Aorta (tissue), 5 donors: ENCODE measurements at regions not wholly inside any gene's neighbourhood (a gene's known extent, or its start where the extent isn't known, plus 50 kb on each side); places are given as distances from the start of the nearest gene placed in this dataset.

Experiments used
- ATAC-seq: fragments of 200-7000 bp; cut with Tn5 transposase; one replicate; pipeline ENCODE4 v1.9.1; 2022; ENCODE audit warnings: moderate library complexity; ENCODE audit not compliant: low FRiP score
- DNase-seq, 2 donors: peaks; one replicate each; pipeline ENCODE4 v3.0.0-alpha.2; 2020
- H3K27ac ChIP-seq, 2 donors: one replicate each; pipeline ENCODE4 v1.5.1; 2013; ENCODE audit warnings: low read length in 2 of 2, mild to moderate bottlenecking in 2 of 2, moderate library complexity in 2 of 2, control low read depth in 1 of 2, inconsistent platforms in 1 of 2, low read depth in 1 of 2
- H3K27me3 ChIP-seq, 2 donors: one replicate each; pipeline ENCODE4 v1.6.1; 2013; ENCODE audit warnings: control low read depth in 1 of 2, low read length in 1 of 2, mild to moderate bottlenecking in 1 of 2, moderate library complexity in 1 of 2; ENCODE audit not compliant: insufficient read depth in 2 of 2, control insufficient read depth in 1 of 2
- H3K36me3 ChIP-seq, 2 donors: one replicate each; pipeline ENCODE4 v1.6.1; 2013; ENCODE audit warnings: control low read depth in 1 of 2, low read length in 1 of 2, mild to moderate bottlenecking in 1 of 2; ENCODE audit not compliant: insufficient read depth in 2 of 2, control insufficient read depth in 1 of 2
- H3K4me1 ChIP-seq, 2 donors: one replicate each; pipeline ENCODE4 v1.6.1; 2013; ENCODE audit warnings: low read length in 2 of 2, control low read depth in 1 of 2, mild to moderate bottlenecking in 1 of 2, moderate library complexity in 1 of 2; ENCODE audit not compliant: insufficient read depth in 2 of 2, control insufficient read depth in 1 of 2
- H3K4me3 ChIP-seq, 2 donors: one replicate each; pipeline ENCODE4 v1.5.1; 2013; ENCODE audit warnings: low read length in 2 of 2, control low read depth in 1 of 2, mild to moderate bottlenecking in 1 of 2
- H3K9me3 ChIP-seq: one replicate; pipeline ENCODE4 v1.6.1; 2013; ENCODE audit warnings: mild to moderate bottlenecking, low read length; ENCODE audit not compliant: control insufficient read depth
- WGBS, 2 donors: extraction: QIAGEN DNeasy Blood & Tissue Kit; methylation state at CpG; one replicate each; pipeline ENCODE4 v1.1.7; 2013; 5-methylcytosine and 5-hydroxymethylcytosine counted together
- intact Hi-C, 2 donors: fragments of 100-400 bp; cut with DNase I; formaldehyde crosslinking; loops; one replicate each; pipeline versions ENCODE4 v1.14.2 to v1.15.0; 2022
- donor health status: healthy with polysubstance abuse.
- donor health status: Bipolar disorder and iron deficiency.
- donor health status: DM: no; HTN: no; CAD: no.
- donor health status: DM: no; HTN: no; CAD: no.
- donor health status: DM: yes; HTN: yes; CAD: no.

DNA sequence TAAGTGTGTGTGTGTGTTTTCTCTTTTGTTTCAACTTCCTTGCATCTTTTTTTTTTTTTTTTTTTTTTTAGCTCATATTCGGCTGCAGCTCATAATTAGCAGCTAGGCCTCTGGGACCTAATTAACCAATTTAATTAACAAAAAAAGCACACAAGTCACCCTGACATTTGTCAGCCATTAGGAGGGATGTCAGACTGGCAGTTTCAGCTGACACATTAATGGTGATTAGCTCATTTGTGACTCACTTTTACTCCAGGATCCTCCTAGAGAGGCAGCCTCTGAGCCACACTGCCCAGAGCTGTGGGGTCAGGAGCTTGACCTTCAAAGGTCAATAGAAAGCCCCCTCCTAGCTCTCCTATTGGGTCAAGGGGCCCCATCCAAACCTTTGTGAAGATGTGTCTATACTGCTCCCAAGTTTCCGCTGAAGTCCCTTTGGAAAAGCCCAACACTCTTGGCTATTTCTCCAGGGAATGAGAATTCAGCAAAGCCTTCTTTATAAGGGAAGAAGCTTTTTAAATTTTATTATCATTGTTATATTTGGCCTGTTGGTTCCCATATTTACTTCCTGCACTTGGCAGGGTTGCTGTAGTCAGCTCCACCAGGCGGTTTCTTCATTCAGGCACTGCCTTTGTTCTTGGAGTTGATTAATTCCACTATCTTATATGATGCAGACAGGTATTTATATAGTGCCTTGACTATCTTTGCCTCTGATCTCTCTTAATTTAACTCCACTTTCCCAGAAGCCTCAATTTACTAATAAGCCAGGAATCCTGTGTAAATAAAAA lies 109.5 kb upstream of the HABP2 start:
- no peaks in the 10 kb centered on the region for H3K27me3 ChIP-seq
- DNase-seq: no peak
- 75 to 81% methylated on average over 3 of the region's 3 CpGs for WGBS, 2 donors
- no peak overlapping the region for H3K4me3 ChIP-seq
- H3K4me1 ChIP-seq: no peaks in the 10 kb centered on the region
- H3K36me3 ChIP-seq: no peaks in the 10 kb centered on the region
- no peak overlapping the region for H3K27ac ChIP-seq
- intact Hi-C loops: loop anchor here in 1 of 2 donors (10.0 kb wide), 1 partner anchor 121 kb away; no protein-coding TSS in a partner anchor
- no peaks in the 10 kb centered on the region for H3K9me3 ChIP-seq
- no peak for ATAC-seq

DNA sequence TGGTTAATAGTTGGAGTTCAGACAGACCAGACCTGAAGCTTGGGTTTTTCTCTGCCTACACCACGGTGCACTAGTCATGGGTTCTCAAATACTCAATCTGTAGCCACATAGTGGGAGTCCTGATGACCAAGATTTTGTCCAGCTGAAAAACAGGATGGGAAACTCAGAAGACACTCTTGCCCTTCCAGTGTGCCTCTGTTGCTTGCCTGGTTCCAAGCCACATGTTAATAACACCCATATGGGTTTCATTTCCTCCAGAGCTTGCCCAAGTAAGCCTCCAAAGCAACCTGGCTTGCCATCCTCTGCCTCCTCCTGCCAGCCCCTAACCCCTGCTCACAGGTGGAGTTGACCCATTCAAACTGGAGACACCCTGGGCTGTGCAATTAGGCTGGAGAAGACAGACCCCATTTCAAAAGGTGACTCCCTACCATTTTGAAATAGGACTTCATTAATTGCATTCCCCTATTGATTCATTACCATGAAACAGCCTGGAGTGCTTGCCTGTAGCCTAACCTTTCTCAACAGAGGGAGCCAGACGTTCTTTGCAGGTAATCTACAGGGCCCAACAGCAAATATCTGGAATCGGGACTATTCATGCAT lies 108.0 kb upstream of the HABP2 start:
- Histone ChIP-seq H3K27ac (no peak overlapping the region), H3K36me3 (no peaks in the 10 kb centered on the region), H3K4me1 (no peaks in the 10 kb centered on the region), H3K27me3 (no peaks in the 10 kb centered on the region), H3K9me3 (no peaks in the 10 kb centered on the region), H3K4me3 (no peak overlapping the region)
- DNase-seq (no peak), ATAC-seq (no peak)
- intact Hi-C loops: loop anchor here in 1 of 2 donors (10.0 kb wide), 1 partner anchor 120 kb away; no protein-coding TSS in a partner anchor
- WGBS, 2 donors: 93 to 94% methylated on average over 3 of the region's 3 CpGs

DNA sequence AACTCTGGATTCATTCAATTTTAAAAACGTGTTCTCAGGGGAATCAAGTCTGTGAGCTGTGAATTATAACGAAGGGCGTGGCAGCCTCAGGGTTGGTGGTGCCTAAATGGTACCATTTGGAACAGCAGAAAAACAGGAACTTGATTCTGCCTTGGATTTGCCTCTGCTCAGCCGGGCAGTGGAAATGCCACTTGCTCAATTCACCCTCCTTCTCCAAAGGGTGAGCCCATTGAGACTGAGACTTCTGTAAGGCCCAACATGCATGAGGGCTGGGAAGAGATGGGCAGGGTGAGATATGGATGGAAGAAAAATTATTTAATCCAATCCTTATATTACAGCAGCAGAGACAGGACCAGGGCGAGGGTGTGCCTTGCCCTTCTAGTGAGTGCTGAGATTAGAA lies 107.1 kb upstream of the HABP2 start:
- Histone ChIP-seq H3K27me3 (no peaks in the 10 kb centered on the region), H3K27ac (no peak overlapping the region), H3K9me3 (no peaks in the 10 kb centered on the region), H3K4me3 (no peak overlapping the region), H3K36me3 (no peaks in the 10 kb centered on the region), H3K4me1 (no peaks in the 10 kb centered on the region)
- DNase-seq: no peak
- intact Hi-C loops: loop anchor here in 1 of 2 donors (10.0 kb wide), 1 partner anchor 119 kb away; no protein-coding TSS in a partner anchor
- ATAC-seq: no peak
- 94% methylated on average over 5 of the region's 5 CpGs for WGBS, 2 donors

DNA sequence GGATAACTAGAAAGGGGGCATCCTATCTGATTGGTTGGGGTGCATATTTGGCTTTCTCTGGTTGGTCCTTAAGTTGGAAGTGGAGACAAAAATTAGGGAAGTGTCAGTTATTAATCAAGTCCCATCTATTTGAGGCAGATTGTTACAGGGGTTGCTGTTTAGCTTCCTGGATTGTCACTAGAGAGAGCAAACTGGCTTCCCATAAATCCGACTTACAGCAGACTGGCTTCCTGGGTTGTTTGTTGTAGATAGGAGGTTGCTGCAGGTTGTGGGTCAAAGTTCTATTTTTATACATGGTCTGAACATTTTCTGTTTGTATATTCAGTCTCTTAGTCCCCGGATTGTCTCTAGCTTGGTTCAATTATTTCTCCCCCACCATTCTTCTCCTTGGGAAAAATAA lies 106.1 kb upstream of the HABP2 start:
- Histone ChIP-seq H3K36me3 (no peaks in the 10 kb centered on the region), H3K27ac (no peak overlapping the region), H3K4me3 (no peak overlapping the region), H3K4me1 (no peaks in the 10 kb centered on the region), H3K27me3 (no peaks in the 10 kb centered on the region), H3K9me3 (no peaks in the 10 kb centered on the region)
- DNase-seq (no peak), ATAC-seq (no peak)
- 21 to 39% methylated on average over 2 of the region's 2 CpGs for WGBS, 2 donors
- intact Hi-C loops: loop anchor here in 1 of 2 donors (10.0 kb wide), 1 partner anchor 118 kb away; no protein-coding TSS in a partner anchor

DNA sequence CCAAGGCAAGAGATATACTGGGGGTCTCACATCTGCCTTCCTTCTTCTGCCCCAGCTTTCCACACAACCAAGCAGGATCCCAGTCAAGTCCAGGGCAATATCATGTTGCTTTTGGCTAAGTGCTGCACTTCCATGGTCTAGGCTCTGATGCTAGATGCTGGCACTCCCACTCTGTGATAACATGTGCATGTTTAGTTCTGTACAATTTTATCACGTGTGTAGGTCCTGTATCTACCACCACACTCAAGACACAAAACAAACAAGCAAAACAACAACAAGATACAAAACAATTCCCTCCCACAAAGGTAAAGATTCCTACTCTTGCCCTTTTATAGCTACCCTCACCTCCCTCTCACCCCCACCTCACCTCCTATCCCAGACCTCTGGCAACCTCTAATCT lies 105.6 kb upstream of the HABP2 start:
- DNase-seq (no peak), ATAC-seq (no peak)
- 0 to 8% methylated on average over 1 of the region's 1 CpG for WGBS, 2 donors
- H3K9me3 ChIP-seq: no peaks in the 10 kb centered on the region
- H3K4me3 ChIP-seq: no peak overlapping the region
- H3K27ac ChIP-seq: no peak overlapping the region
- intact Hi-C loops: loop anchor here in 1 of 2 donors (10.0 kb wide), 1 partner anchor 118 kb away; no protein-coding TSS in a partner anchor
- H3K4me1 ChIP-seq: no peaks in the 10 kb centered on the region
- H3K36me3 ChIP-seq: no peaks in the 10 kb centered on the region
- no peaks in the 10 kb centered on the region for H3K27me3 ChIP-seq

DNA sequence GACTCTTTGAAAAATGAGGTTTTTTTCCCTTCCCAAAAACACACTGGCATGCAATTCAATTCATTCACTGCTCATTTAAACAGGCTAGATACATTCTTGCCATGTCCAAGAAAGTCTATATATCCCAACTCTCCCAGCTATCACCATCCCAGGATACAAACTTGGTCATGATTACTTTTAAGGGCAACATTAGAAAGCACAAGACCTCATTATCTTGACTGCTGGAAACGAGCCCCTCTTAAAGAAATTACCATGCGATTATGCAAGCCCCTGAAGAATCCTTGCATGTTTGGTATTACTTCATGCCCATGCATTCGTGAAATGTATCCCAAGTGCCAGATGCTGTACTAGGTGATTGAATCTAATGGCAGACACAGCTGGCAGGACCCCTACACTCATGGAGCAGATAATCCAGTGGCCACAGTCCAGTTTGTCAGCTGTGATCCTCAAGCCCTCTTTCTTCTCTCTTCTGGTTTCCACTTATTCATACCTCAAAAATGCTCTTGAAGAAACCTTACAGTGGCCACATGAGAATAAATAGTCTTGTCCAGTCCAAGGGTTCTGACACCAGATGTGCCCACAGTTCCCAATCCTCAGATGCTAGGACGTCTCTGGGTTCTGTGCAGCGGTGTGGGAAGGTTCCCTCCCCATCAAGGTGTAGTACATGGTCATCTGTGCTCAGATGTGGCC lies 103.7 kb upstream of the HABP2 start:
- ATAC-seq (no peak), DNase-seq (no peak)
- H3K27ac ChIP-seq: no peak overlapping the region
- no peaks in the 10 kb centered on the region for H3K9me3 ChIP-seq
- H3K27me3 ChIP-seq: no peaks in the 10 kb centered on the region
- 76% methylated on average over 5 of the region's 5 CpGs for WGBS, 2 donors
- intact Hi-C loops: loop anchor here in 1 of 2 donors (10.0 kb wide), 1 partner anchor 116 kb away; no protein-coding TSS in a partner anchor
- H3K4me3 ChIP-seq: no peak overlapping the region
- H3K4me1 ChIP-seq: no peaks in the 10 kb centered on the region
- H3K36me3 ChIP-seq: no peaks in the 10 kb centered on the region

DNA sequence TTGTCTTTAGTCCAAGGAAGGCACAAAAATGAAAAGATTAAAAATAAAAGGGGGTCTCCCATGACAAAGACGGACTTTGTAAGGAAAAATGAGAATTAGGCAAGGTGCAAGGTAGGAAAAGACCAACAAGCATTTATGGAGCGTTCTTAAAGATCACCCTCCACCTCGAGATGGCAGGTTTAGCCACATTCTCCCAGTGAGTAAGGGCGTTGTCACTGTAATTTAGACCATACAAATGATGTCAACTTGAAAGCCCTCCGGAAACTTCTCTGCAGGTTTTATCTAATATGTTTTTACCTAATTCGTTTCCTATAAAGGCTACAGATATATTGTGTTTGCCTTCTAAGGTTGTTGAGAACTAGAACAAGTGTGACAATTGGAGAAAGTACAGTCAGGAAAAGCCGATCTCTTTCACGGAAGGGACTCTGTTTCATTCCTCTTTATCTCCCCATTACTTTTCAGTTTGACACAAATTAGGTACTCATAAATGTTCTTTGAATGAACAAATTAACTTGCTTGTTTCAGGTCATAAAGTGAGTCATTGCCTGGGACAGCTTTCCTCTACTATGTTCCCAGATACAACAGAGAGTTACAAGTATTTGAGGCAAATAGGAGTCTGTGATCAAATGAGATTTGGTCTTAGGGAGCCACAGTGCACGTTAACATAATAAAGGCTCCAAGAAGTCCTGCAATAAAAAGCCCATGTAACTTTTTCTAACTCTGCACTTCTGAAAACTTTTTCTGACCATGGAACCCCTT lies 102.6 kb upstream of the HABP2 start:
- intact Hi-C loops: loop anchor here in 1 of 2 donors (5.0 kb wide), 1 partner anchor 72 kb away; no protein-coding TSS in a partner anchor
- Histone ChIP-seq H3K27ac (no peak overlapping the region), H3K27me3 (no peaks in the 10 kb centered on the region), H3K4me3 (no peak overlapping the region), H3K9me3 (no peaks in the 10 kb centered on the region), H3K36me3 (no peaks in the 10 kb centered on the region), H3K4me1 (no peaks in the 10 kb centered on the region)
- 89% methylated on average over 9 of the region's 9 CpGs for WGBS, 2 donors
- no peak for ATAC-seq
- no peak for DNase-seq

DNA sequence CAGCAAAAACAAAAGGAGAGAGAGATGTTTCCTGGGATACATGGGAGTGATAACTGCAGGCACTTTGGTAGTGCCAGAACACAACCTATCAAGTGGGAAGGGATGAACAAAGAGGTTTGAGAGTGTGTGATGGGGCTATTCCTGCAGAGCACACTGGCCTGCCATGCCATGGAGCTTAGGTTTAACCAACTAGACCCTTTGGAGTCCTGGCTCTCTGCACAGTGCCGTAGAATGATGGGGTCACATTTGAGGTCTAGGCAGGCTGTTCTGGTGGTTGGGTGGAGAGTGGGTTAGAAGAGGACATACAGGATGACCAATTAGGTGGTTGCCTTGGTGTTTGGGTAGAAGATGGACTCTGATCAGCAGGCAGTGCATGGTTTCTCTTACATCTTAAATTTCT lies 101.9 kb upstream of the HABP2 start:
- intact Hi-C loops: loop anchor here in 1 of 2 donors (5.0 kb wide), 1 partner anchor 71 kb away; no protein-coding TSS in a partner anchor

More for the DNA sequence above, 101.9 kb upstream of the HABP2 start:
- H3K9me3 ChIP-seq: no peaks in the 10 kb centered on the region
- DNase-seq (no peak), ATAC-seq (no peak)
- no peak overlapping the region for H3K4me3 ChIP-seq
- H3K36me3 ChIP-seq: no peaks in the 10 kb centered on the region
- H3K27ac ChIP-seq: no peak overlapping the region
- 94 to 96% methylated on average over 1 of the region's 1 CpG for WGBS, 2 donors
- H3K27me3 ChIP-seq: no peaks in the 10 kb centered on the region
- H3K4me1 ChIP-seq: no peaks in the 10 kb centered on the region
